ENCODE measurements at regions not wholly inside any gene's neighbourhood (a gene's known extent, or its start where the extent isn't known, plus 50 kb on each side); places are given as distances from the start of the nearest gene placed in this dataset.

- no peak overlapping the region for H3K9ac ChIP-seq (ENCODE audit: low read length)
- H3K9me2 ChIP-seq (ENCODE audit: insufficient read depth, low read length), result no peaks in the 10 kb centered on the region
These were observed 453.3 kb downstream of the ELAVL2 start for GRCh38 chr9:23372703-23373102.

GRCh38 chr9:23375511-23375910 lies 450.5 kb downstream of the ELAVL2 start:
- Histone ChIP-seq H3K4me3 (ENCODE audit: low read length) (no peak overlapping the region), H3K9ac (ENCODE audit: low read length) (no peak overlapping the region), H3K27me3 (ENCODE audit: insufficient read depth, low read depth, low read length) (no peaks in the 10 kb centered on the region), H4K20me1 (ENCODE audit: insufficient read depth) (no peaks in the 10 kb centered on the region), H3K9me2 (ENCODE audit: insufficient read depth, low read length) (no peaks in the 10 kb centered on the region), H3K27ac (ENCODE audit: low read length) (no peak overlapping the region), H3K79me2 (replicated peaks; ENCODE audit: insufficient read depth, low read length) (no peaks in the 10 kb centered on the region), H2AFZ (ENCODE audit: low read depth, low read length) (no peak overlapping the region), H3K4me2 (ENCODE audit: low read length) (no peak overlapping the region), H3K36me3 (ENCODE audit: insufficient read depth, low read length) (no peaks in the 10 kb centered on the region), H3K9me3 (ENCODE audit: low read length) (no peaks in the 10 kb centered on the region), H3F3A (ENCODE audit: insufficient read depth, low read length, poor library complexity, severe bottlenecking) (no peaks in the 10 kb centered on the region)
- TF ChIP-seq EZH2 (IDR thresholded peaks at IDR 0.05; ENCODE audit: borderline replicate concordance, insufficient read depth, low read length, poor library complexity, severe bottlenecking), result no peak
- TF ChIP-seq, protein P1, sequence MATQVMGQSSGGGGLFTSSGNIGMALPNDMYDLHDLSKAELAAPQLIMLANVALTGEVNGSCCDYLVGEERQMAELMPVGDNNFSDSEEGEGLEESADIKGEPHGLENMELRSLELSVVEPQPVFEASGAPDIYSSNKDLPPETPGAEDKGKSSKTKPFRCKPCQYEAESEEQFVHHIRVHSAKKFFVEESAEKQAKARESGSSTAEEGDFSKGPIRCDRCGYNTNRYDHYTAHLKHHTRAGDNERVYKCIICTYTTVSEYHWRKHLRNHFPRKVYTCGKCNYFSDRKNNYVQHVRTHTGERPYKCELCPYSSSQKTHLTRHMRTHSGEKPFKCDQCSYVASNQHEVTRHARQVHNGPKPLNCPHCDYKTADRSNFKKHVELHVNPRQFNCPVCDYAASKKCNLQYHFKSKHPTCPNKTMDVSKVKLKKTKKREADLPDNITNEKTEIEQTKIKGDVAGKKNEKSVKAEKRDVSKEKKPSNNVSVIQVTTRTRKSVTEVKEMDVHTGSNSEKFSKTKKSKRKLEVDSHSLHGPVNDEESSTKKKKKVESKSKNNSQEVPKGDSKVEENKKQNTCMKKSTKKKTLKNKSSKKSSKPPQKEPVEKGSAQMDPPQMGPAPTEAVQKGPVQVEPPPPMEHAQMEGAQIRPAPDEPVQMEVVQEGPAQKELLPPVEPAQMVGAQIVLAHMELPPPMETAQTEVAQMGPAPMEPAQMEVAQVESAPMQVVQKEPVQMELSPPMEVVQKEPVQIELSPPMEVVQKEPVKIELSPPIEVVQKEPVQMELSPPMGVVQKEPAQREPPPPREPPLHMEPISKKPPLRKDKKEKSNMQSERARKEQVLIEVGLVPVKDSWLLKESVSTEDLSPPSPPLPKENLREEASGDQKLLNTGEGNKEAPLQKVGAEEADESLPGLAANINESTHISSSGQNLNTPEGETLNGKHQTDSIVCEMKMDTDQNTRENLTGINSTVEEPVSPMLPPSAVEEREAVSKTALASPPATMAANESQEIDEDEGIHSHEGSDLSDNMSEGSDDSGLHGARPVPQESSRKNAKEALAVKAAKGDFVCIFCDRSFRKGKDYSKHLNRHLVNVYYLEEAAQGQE (IDR thresholded peaks at IDR 0.05; ENCODE audit: borderline replicate concordance), result no peak
- no peak for TF ChIP-seq CTCF (IDR thresholded peaks at IDR 0.05; ENCODE audit: poor library complexity, severe bottlenecking)
- TF ChIP-seq TAF1 (IDR thresholded peaks at IDR 0.05; ENCODE audit: low read depth), result no peak
- TF ChIP-seq POLR2AphosphoS5 (IDR thresholded peaks at IDR 0.05), result no peak
- TF ChIP-seq RAD21 (conservative IDR thresholded peaks at IDR 0.05), result no peak
- no peak for TF ChIP-seq MXI1 (conservative IDR thresholded peaks at IDR 0.05; ENCODE audit: poor library complexity, severe bottlenecking)
- TF ChIP-seq SMC3 (conservative IDR thresholded peaks at IDR 0.05; ENCODE audit: poor library complexity), result no peak
- no peak for TF ChIP-seq EP300 (conservative IDR thresholded peaks at IDR 0.05; ENCODE audit: poor library complexity, severe bottlenecking)

More at GRCh38 chr9:23372703-23373102, 453.3 kb downstream of the ELAVL2 start:
- Histone ChIP-seq H3F3A (ENCODE audit: insufficient read depth, low read length, poor library complexity, severe bottlenecking) (no peaks in the 10 kb centered on the region), H3K27me3 (ENCODE audit: insufficient read depth, low read depth, low read length) (no peaks in the 10 kb centered on the region), H3K4me2 (ENCODE audit: low read length) (no peak overlapping the region), H3K4me3 (ENCODE audit: low read length) (no peak overlapping the region), H3K9me3 (ENCODE audit: low read length) (no peaks in the 10 kb centered on the region), H3K79me2 (replicated peaks; ENCODE audit: insufficient read depth, low read length) (no peaks in the 10 kb centered on the region), H2AFZ (ENCODE audit: low read depth, low read length) (no peak overlapping the region), H3K36me3 (ENCODE audit: insufficient read depth, low read length) (no peaks in the 10 kb centered on the region), H4K20me1 (ENCODE audit: insufficient read depth) (no peaks in the 10 kb centered on the region), H3K27ac (ENCODE audit: low read length) (no peak overlapping the region)
- TF ChIP-seq MXI1 (conservative IDR thresholded peaks at IDR 0.05; ENCODE audit: poor library complexity, severe bottlenecking) (no peak), POLR2AphosphoS5 (IDR thresholded peaks at IDR 0.05) (no peak), SMC3 (conservative IDR thresholded peaks at IDR 0.05; ENCODE audit: poor library complexity) (no peak), RAD21 (conservative IDR thresholded peaks at IDR 0.05) (no peak), EP300 (conservative IDR thresholded peaks at IDR 0.05; ENCODE audit: poor library complexity, severe bottlenecking) (no peak), CTCF (IDR thresholded peaks at IDR 0.05; ENCODE audit: poor library complexity, severe bottlenecking) (no peak), EZH2 (IDR thresholded peaks at IDR 0.05; ENCODE audit: borderline replicate concordance, insufficient read depth, low read length, poor library complexity, severe bottlenecking) (no peak), TAF1 (IDR thresholded peaks at IDR 0.05; ENCODE audit: low read depth) (no peak)
- TF ChIP-seq, protein P1 (IDR thresholded peaks at IDR 0.05; ENCODE audit: borderline replicate concordance), result no peak
